Keratinocyte (primary cell): ENCODE measurements at regions not wholly inside any gene's neighbourhood (a gene's known extent, or its start where the extent isn't known, plus 50 kb on each side); places are given as distances from the start of the nearest gene placed in this dataset.

Experiments
- DNase-seq: peaks from one replicate; pipeline ENCODE4 v3.0.0-alpha.2; 2011; ENCODE audit warnings: low read depth, missing footprints, low spot score
- FAIRE-seq: peaks from 2 replicates; lab custom pipeline; 2011; peaks lifted over from hg19 to GRCh38; lab: Jason Lieb, UNC
- H2AFZ ChIP-seq: 2 replicates; pipeline ENCODE4 v1.6.0; 2012; ENCODE audit warnings: low read length, control low read depth, inconsistent platforms; ENCODE audit not compliant: control insufficient read depth
- H3K27ac ChIP-seq: 2 replicates; pipeline ENCODE4 v1.5.1; 2011; ENCODE audit warnings: low read length; ENCODE audit not compliant: control insufficient read depth, insufficient read depth
- H3K27me3 ChIP-seq: 3 replicates; pipeline ENCODE4 v1.6.0; 2011; ENCODE audit warnings: low read length; ENCODE audit not compliant: control insufficient read depth, insufficient read depth; ENCODE audit errors: extremely low read depth
- H3K36me3 ChIP-seq, 2 experiments: 2 replicates in 1 of 2; 3 replicates in 1 of 2; pipeline ENCODE4 v1.5.1; 2011; ENCODE audit warnings: low read length in 2 of 2, mild to moderate bottlenecking in 1 of 2; ENCODE audit not compliant: control insufficient read depth in 2 of 2, insufficient read depth in 2 of 2; ENCODE audit errors: extremely low read depth in 1 of 2
- H3K4me1 ChIP-seq: 3 replicates; pipeline ENCODE4 v1.5.1; 2011; ENCODE audit warnings: low read length; ENCODE audit not compliant: control insufficient read depth, insufficient read depth; ENCODE audit errors: extremely low read depth
- H3K4me2 ChIP-seq: 3 replicates; pipeline ENCODE4 v1.6.0; 2011; ENCODE audit warnings: low read depth, low read length; ENCODE audit not compliant: control insufficient read depth, insufficient read depth; ENCODE audit errors: extremely low read depth
- H3K4me3 ChIP-seq, 3 experiments: fragments of 200-600 bp in 1 of 3; sonication (generic) in 1 of 3; 2 replicates in 2 of 3; 3 replicates in 1 of 3; pipeline ENCODE4 v1.5.1; 2011 to 2016; ENCODE audit warnings: low read length in 3 of 3, mild to moderate bottlenecking in 3 of 3, control low read depth in 2 of 3, inconsistent platforms in 1 of 3, low read depth in 1 of 3, mixed read lengths in 1 of 3, mixed run types in 1 of 3, moderate library complexity in 1 of 3; ENCODE audit not compliant: control insufficient read depth in 2 of 3, insufficient read depth in 2 of 3; ENCODE audit errors: extremely low read depth in 1 of 3
- H3K79me2 ChIP-seq: 2 replicates; pipeline ENCODE4 v1.6.0; 2012; ENCODE audit warnings: low read length; ENCODE audit not compliant: control insufficient read depth, insufficient read depth
- H3K9ac ChIP-seq: 3 replicates; pipeline ENCODE4 v1.6.0; 2011; ENCODE audit warnings: low read length; ENCODE audit not compliant: control insufficient read depth, insufficient read depth; ENCODE audit errors: extremely low read depth
- H3K9me1 ChIP-seq: 3 replicates; pipeline ENCODE4 v1.6.0; 2011; ENCODE audit warnings: low read length; ENCODE audit not compliant: control insufficient read depth, insufficient read depth; ENCODE audit errors: extremely low read depth
- H3K9me3 ChIP-seq: 2 replicates; pipeline ENCODE4 v1.5.1; 2012; ENCODE audit warnings: low read depth, low read length; ENCODE audit not compliant: control insufficient read depth
- H4K20me1 ChIP-seq: 3 replicates; pipeline ENCODE4 v1.6.0; 2011; ENCODE audit warnings: low read length; ENCODE audit not compliant: control insufficient read depth, insufficient read depth; ENCODE audit errors: extremely low read depth
- CTCF ChIP-seq, 3 experiments: IDR thresholded peaks in 1 of 3; conservative IDR thresholded peaks in 1 of 3; optimal IDR thresholded peaks in 1 of 3; 2 replicates in 2 of 3; 3 replicates in 1 of 3; pipeline versions ENCODE3 to v1.5.1; 2011; ENCODE audit warnings: low read length in 3 of 3, mild to moderate bottlenecking in 3 of 3, moderate library complexity in 2 of 3, control low read depth in 1 of 3, inconsistent platforms in 1 of 3; ENCODE audit not compliant: insufficient read depth in 2 of 3; ENCODE audit errors: extremely low read depth in 1 of 3
- EZH2 ChIP-seq: IDR thresholded peaks from one replicate; pipeline ENCODE4 v1.6.1; 2012; ENCODE audit warnings: inconsistent platforms, mild to moderate bottlenecking, low read length, moderate library complexity
- dilution Hi-C: fragments of 300-500 bp; cut with MboI; formaldehyde crosslinking; loops from one replicate; pipeline ENCODE4 v1.7.0; 2020; ENCODE audit warnings: low sequenced_read_pairs; ENCODE audit not compliant: extremely low pct_ligation_motif_present

GRCh38 chr15:92839696-92840095, 60.4 kb upstream of the CHD2 start:
- no peaks in the 10 kb centered on the region for H4K20me1 ChIP-seq
- H3K27me3 ChIP-seq, result no peaks in the 10 kb centered on the region
- no peaks in the 10 kb centered on the region for H3K9me3 ChIP-seq
- FAIRE-seq (no peak), DNase-seq (no peak)
- no peak overlapping the region for H3K9ac ChIP-seq
- H3K9me1 ChIP-seq, result no peaks in the 10 kb centered on the region
- H3K36me3 ChIP-seq, result no peaks in the 10 kb centered on the region
- TF ChIP-seq EZH2 (no peak), CTCF (optimal IDR thresholded peaks at IDR 0.05 in 1 of 3, IDR thresholded peaks at IDR 0.05 in 1 of 3, conservative IDR thresholded peaks at IDR 0.05 in 1 of 3; ENCODE audit: extremely low read depth in 1 of 3, insufficient read depth in 2 of 3, low read length in 3 of 3) (no peak)
- H3K4me3 ChIP-seq, result no peak overlapping the region
- H3K4me2 ChIP-seq, result peak overlapping the region; percentile 64
- no peak overlapping the region for H3K27ac ChIP-seq
- dilution Hi-C loops, result no loop called here
- peak overlapping the region; percentile 65 for H2AFZ ChIP-seq
- H3K4me1 ChIP-seq, result peaks cover 11% of the 10 kb centered on the region
- H3K79me2 ChIP-seq, result no peaks in the 10 kb centered on the region

GRCh38 chr15:92840149-92840548, 60.0 kb upstream of the CHD2 start:
- H3K9me1 ChIP-seq, result no peaks in the 10 kb centered on the region
- H3K4me1 ChIP-seq, result peaks cover 14% of the 10 kb centered on the region
- dilution Hi-C loops, result no loop called here
- H3K4me3 ChIP-seq, result peak overlapping the region in 1 of 3 experiments; percentile 14
- DNase-seq, result no peak
- no peaks in the 10 kb centered on the region for H3K27me3 ChIP-seq
- no peaks in the 10 kb centered on the region for H4K20me1 ChIP-seq
- H3K27ac ChIP-seq, result no peak overlapping the region
- H3K9ac ChIP-seq, result no peak overlapping the region
- peak overlapping the region; percentile 65 for H2AFZ ChIP-seq
- no peaks in the 10 kb centered on the region for H3K36me3 ChIP-seq
- H3K4me2 ChIP-seq, result peak overlapping the region; percentile 64
- H3K9me3 ChIP-seq, result no peaks in the 10 kb centered on the region
- H3K79me2 ChIP-seq, result no peaks in the 10 kb centered on the region
- TF ChIP-seq EZH2 (no peak), CTCF (optimal IDR thresholded peaks at IDR 0.05 in 1 of 3, IDR thresholded peaks at IDR 0.05 in 1 of 3, conservative IDR thresholded peaks at IDR 0.05 in 1 of 3; ENCODE audit: extremely low read depth in 1 of 3, insufficient read depth in 2 of 3, low read length in 3 of 3) (no peak)
- peak; percentile 56 for FAIRE-seq
